ENCODE measurements at regions not wholly inside any gene's neighbourhood (a gene's known extent, or its start where the extent isn't known, plus 50 kb on each side); places are given as distances from the start of the nearest gene placed in this dataset.
"Not testable (repeated sequence)": the region's sequence is repeated elsewhere in the genome, so short reads cannot be mapped to it uniquely, and the experiment has no call there.

DNA sequence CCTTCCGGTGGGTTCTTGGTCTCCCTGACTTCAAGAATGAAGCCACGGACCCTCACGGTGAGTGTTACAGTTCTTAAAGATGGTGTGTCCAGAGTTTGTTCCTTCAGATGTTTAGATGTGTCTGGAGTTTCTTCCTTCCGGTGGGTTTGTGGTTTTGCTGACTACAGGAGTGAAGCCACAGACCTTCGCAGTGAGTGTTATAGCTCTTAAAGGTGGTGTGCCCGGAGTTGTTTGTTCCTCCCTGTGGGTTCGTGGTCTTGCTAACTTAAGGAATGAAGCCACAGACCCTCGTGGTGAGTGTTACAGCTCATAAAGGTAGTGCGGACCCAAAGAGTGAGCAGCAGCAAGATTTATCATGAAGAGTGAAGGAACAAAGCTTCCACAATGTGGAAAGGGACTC lies 87.1 kb upstream of the BASP1 start:
- DNase-seq: not testable (repeated sequence)

DNA sequence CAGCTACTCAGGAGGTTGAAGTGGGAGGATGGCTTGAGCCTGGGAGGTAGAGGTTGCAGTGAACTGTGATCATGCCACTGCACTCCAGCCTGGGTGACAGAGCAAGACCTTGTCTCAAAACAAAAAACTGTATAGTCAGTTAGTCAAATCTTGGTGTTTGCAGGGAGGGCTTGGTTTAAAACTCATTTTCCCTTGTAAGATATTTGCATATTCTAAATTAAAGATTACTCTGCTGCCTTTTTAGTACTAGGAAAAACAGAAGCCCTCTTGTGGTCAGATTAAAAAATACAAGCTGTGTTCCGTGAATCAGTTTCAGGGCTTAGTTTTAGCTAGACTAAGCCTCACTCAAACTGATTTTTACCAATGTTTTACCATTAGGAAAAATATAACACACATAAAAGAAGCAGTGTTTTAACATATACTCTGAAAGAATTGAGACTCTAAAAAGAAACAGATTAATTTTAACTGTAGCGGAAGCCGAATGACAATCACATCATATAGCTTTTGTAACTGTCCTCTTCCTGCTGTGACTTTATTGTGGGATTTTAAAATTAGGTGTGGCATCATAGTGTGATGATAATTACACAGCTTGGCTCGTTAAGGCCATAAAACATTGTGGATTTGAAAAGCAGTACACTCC lies 84.9 kb upstream of the BASP1 start:
- no peak for DNase-seq

DNA sequence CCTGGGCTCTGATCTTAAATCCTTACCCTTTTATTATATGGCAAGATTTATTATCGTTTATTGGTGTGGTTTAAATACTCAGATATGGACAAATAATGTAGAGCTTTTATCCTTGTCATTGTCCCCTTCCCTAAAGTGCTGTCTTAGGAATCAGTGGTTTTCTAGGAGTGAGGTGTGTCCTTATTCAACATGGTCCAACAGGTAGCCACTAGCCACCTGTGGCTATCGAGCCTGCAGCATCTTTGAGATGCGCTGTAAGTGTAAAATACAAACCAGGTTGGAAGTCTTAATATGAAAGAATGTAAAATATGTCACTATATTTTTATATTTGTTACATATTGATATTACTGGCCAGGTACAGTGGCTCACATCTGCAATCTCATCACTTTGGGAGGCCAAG lies 82.4 kb upstream of the BASP1 start:
- no peak for DNase-seq

DNA sequence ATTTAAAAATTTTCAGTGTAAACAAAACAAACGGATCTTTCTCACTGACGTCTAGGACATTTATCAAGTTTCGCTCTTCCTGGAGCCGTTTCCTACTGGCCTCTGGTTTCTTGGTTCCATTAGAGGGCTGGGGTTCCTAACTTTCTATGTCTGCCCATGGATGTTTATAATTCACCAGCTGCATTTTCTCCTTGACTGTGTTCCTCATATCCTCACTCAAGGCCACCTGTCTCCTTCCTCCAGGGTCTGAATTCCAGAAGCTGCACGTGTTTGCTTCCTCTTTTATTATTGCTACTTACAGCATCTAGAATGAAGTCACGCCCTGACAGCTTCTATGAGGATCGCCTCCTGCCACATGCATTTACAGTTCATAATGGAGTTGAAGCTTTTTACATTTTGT lies 74.1 kb upstream of the BASP1 start:
- DNase-seq: no peak

DNA sequence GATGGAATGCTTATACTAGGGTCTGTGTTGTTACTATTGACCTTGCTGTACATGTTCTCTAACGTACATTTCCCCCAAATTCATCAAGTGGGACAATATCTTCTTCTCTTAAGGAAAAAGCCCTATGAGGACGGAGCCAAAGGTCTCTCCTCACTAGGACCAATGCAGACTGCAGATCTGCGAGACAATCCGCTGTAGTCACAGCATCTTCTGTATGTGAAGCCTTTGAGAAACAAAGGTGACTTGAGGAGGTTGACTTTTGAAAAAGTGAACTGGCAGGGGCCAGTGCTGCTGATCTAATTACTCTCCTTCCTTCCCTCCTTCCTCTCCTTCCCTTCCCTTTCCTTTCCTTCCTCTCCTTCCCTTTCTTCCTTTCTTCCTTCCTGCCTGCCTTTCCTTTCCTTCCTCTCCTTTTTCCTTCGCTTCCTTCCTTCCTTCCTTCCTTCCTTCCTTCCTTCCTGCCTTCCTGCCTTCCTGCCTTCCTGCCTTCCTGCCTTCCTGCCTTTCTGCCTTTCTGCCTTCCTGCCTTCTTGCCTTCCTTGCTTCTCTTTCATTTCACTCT lies 71.1 kb upstream of the BASP1 start:
- DNase-seq: no peak

DNA sequence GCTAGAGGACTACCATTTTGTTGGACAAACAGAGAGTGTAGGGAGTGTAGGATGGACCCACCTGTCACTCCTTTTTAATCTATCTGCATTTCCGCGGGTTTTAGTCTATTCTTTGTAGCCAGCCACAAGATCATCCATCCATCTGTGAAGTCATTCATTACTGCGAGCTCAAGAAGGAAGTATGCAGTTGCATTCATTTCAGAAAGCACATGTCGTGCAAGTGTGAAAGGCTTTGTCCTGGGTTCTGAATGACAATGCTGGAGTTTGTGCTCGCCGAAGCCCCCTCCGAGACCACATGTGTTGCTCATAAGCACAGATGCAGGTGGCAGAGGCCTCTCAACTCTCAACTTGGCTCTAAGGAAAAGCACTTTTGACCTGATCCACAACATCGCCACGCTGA lies 70.3 kb upstream of the BASP1 start:
- no peak for DNase-seq

DNA sequence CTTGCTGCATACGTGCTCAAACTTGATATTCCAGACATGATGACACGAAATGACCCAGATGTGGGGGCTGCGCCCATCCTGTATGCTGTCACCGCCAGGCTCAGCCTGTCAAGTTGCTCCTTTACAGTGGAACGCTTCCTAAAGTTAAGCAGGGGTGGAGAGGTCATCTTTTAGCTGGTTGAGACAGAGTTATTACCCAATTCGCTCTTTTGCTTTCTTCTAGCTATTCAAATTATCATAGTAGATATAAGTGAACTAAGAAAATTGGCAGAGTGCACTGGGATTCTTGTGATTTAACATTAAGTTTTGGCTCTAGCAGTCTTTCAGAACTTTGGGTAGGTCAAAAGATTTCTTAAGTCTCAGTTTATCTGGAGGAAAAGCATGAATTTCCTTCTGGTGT lies 69.8 kb upstream of the BASP1 start:
- DNase-seq: no peak

DNA sequence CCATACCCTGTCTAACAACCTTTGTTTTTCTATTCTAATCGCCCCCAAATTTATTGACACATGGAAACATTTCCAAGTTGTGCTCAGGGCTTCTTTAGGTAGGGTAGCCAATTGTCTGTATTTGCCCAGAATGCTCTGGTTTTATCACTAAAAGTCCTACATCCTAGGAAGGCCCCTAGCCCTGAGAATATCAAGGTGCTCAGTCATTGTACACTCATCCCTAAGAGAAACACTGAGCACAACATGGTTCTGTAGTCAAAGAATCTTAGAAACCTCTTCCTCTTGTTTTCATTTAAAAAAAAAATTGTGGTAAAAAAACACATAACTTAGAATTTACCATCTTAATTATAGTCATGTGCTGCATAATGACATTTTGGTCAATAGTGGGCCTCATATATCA lies 69.0 kb upstream of the BASP1 start:
- no peak for DNase-seq

DNA sequence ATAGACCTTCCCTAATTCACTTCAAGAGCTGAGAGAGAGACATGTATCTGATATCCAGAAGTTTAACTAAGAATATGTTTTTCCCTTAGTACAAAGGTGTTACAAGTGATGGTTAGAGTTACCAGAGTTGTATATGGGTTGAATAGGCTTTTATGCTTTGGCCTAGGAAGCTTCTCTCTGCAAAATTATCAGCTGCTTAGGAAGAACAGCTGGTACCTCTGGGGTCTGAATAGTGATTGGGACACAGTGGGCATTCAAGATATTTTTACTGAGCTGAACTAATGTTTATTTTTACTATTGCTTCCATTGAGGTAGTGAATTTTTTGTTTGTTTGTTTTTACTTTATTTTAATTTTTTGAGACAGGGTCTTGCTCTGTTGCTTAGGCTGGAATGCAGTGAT lies 67.6 kb upstream of the BASP1 start:
- DNase-seq: no peak

DNA sequence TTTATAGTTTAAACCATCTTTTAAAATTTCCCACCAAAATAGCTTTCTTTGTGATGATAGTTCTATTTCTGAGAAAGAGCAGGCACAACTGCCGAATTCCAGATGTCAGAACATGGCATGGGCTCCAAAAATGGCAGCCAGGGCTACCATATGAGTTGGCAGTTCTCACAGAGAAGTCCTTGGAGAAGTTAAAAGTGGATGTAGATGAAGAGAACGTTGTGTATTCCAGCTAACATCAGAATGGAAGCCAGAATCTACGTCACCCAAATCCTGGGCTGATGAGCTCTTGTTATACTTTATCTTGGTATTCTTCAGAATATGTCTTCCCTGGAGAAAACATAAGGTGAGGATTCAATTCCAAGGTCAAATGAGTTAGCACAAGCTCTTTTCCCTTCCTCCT lies 66.9 kb upstream of the BASP1 start:
- DNase-seq: no peak

DNA sequence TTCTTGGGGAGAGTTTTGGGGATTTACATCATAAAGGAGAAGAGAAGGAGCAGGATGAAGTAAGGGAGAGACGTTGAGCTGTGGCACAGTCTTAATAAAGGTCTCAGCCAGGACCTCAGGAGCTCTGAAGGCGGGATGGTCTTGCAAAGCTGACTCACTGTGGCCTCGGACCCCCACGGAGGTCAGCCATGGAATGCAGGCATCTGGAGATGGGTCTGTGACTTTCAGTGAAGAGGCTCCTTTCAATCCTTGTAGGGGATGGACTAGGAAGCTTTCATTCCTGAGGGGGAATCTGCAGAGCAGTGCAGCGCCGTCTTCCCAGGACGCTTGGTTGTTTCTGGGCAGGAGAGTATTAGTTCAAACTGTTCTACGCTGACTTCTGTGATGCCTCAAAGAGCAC lies 65.7 kb upstream of the BASP1 start:
- DNase-seq: no peak

DNA sequence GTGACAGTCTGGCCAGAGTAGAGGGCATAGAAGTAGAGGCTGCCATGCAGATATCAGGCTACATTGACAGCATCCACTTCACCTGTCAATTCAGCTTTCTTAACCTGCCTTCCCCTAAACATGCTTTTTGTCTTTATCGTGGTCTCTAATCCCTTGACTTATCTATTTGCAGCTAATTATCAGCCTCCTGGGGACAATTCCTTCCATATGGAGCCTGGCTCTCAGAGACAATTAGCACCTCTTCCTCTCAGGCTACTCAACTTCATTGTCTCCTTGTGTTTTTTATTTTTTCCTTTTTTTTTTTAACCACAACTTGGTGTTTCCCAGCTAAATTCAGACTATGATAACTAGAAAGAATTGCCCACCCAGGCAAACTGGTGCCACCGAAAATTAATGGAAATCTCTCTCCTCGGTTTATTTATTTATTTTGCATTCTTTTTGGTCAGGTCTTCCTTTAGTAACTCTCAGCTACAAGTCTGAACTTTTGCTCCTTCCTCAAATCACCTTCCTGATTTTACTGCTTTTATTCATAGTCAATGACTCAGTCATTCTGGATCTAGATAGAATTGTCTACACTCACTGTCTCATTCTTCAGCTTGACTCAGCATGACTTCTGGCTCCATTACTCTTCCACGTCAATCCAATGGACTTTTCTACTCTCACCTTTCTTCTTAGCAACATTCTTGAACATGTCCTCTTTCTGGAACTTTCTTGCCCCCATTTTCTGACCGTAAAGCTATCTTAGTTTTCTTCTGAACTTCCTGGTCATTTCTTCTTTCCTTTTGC lies 63.0 kb upstream of the BASP1 start:
- DNase-seq: no peak

DNA sequence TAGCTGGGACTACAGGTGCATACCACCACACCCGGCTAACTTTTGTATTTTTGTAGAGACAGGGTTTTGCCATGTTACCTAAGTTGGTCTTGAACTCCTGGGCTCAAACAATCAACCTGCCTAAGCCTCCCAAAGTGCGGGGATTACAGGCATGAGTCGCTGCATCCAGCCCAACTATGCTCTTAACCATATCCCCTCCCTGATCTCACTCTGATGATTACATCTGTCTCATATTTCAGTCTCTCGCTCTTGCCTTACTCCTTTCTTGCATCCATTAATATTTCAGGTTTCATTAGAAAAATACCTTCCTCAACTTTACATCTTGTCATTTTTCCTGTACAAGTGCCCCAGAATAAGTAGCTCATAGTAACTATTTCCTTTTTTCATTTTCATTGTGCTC lies 61.0 kb upstream of the BASP1 start:
- no peak for DNase-seq

DNA sequence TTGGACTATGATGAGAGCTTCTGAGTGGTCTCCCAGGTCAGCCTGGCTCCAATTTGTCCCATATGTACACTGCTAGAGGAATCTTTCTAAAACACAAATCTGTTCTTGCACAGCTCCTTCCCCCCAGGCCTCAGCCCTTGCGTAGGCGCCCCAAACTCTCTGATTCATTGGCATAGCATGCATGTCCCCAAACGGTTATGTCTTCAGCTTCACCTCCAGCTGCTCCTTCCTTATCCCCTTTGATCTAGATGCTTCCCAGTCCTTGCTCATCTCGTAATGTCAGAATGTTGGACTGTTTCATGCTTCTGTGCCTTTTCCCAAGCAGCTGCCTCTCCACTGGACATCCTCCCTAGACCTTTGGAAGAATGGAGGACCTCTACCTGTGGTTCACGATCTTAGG lies 60.1 kb upstream of the BASP1 start:
- DNase-seq: no peak

DNA sequence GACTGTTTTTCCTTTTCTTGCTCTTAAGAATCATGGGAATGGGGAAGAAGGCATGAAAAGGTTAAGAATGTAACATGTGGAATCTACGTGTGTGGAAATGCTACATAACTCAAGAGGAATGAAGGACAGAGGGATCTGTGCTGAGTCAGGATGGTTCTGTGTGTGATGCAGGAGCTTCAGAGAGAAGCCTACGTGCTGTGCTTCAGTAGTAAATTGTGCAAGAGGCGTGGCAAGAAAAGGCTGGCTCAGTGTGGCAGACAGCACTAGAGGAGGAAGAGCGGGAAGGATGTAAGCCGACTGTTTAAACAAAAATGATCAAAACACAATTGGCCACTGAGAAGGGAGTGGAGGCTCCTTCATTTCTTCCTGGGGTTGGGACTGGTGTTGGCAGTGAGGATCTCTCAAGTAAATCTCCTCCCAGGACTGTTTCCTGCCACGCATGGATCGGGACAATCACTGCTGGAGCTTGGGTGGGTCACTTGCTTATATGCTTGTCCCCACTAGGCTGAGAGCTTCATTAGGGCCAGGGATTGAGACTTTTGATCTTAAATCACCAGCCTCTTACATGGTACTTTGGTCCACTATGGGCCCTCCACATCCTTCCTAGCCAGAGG lies 59.4 kb upstream of the BASP1 start:
- no peak for DNase-seq

DNA sequence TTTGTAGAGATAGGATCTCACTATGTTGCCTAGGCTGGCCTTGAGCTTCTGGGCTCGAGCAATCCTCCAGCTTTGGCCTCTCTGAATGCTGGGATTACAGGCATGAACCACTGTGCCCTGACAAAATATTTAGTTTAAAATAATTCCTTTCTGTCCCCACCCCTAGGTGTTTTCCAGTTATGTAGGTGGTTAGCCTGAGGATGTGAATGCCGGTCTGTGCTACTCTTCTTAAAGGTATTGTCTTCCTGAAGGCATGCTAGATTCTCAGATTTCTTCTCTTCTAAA lies 56.7 kb upstream of the BASP1 start:
- no peak for DNase-seq

DNA sequence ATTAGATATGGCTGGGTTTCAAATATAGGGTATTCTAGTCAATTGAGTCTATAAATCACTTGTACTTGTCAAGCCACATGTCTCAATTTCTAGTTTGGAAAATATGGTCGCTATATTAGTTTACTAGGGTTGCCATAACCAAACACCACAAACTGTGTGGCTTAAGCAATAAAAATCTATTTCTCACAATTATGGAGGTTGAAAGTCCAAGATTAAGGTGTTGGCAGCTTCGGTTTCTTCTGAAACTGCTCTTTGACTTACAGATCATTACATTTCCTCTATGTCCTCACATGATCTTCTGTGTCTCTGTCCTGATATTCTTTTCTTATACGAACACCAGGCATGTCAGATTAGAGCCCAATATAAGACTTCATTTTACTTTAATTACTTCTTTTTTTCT lies 55.8 kb upstream of the BASP1 start:
- no peak for DNase-seq

DNA sequence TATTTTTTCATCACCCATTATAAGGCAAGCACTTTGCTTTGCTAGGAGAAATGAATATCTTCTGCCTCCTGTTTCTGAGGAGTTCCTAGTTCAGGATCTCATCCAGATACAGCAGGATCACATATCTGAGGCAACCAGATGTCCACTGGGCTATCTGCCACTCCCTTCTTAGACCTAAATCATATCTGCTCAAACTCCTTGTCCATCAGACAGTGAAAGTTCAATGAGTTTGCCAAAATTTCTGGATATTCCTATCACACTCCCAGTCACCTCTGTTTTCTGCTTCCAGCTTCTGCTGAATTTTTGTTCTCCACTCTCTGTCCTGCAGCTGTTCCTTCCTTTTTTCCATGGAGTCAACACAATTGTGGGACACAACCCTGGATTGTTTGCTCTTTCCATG lies 54.2 kb upstream of the BASP1 start:
- no peak for DNase-seq

DNA sequence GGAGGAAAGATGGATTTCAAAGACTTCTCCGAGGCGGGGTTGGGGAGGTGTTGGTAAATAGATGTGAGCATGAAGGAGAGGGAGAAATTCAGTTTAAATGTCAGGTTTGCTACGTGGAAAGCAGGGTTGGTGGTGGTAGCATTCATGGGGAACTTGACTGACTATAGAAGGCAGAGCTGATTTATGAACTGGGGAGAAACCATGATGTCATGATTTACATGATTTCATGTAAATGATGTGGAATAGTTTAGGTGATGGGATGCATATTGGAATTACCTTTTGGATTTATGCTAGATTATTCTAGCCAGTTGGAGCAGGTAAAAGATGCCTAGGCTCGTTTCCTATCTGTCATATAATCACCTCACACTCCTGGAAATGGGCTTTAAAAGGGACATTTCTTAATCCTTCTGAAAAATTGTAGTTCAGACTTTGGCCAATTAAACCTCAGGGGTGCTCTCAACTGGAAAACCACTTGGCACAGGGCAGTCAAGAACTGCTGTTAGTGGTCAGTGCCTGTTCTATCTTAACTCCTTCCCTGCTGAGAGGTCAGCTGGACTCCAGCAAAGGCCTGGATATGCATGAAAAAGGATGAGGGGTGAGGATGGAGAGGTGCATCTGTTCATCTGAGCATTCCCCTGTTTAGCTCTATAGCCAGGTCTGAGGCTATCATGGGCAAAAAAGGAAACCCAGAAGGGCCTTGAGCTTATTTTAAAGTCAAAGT lies 50.1 kb upstream of the BASP1 start:
- DNase-seq: no peak

All from T1000 (cell line).